SKM-1 treated with dmso at 0.1 percent for 144 hours (cell line): ENCODE measurements at regions not wholly inside any gene's neighbourhood (a gene's known extent, or its start where the extent isn't known, plus 50 kb on each side); places are given as distances from the start of the nearest gene placed in this dataset.
"Not testable (repeated sequence)": the region's sequence is repeated elsewhere in the genome, so short reads cannot be mapped to it uniquely, and the experiment has no call there.

ENCODE experiments used
- DNase-seq: peaks from one replicate; lab custom pipeline; 2025; ENCODE audit not compliant: unreplicated experiment; lab: John Stamatoyannopoulos, UW

- DNase-seq = no peak
These were observed 1403.1 kb downstream of the HACE1 start for GRCh38 chr6:103456652-103457051.

GRCh38 chr6:103455275-103455674 is 1404.4 kb downstream of the HACE1 start:
- DNase-seq = no peak

- DNase-seq = no peak
These were observed 1450.2 kb downstream of the HACE1 start for GRCh38 chr6:103409475-103409874.

GRCh38 chr6:103405321-103405720 is 1454.4 kb downstream of the HACE1 start:
- no peak for DNase-seq

GRCh38 chr6:103404799-103405198 is 1454.9 kb downstream of the HACE1 start:
- DNase-seq = no peak

- DNase-seq = no peak
These were observed 1463.0 kb downstream of the HACE1 start for GRCh38 chr6:103396768-103397167.

- no peak for DNase-seq
These were observed 1480.4 kb downstream of the HACE1 start for GRCh38 chr6:103379272-103379671.

GRCh38 chr6:103367212-103367611 is 1492.5 kb downstream of the HACE1 start:
- no peak for DNase-seq

GRCh38 chr6:103356531-103356930 is 1503.2 kb downstream of the HACE1 start:
- DNase-seq = no peak

GRCh38 chr6:103344554-103345163 is 1515.1 kb downstream of the HACE1 start:
- DNase-seq = no peak

- DNase-seq = no peak
These were observed 1524.3 kb downstream of the HACE1 start for GRCh38 chr6:103335412-103335811.

- no peak for DNase-seq
These were observed 1532.7 kb downstream of the HACE1 start for GRCh38 chr6:103326760-103327757.

GRCh38 chr6:103313432-103313831 is 1546.3 kb downstream of the HACE1 start:
- no peak for DNase-seq

- not testable (repeated sequence) for DNase-seq
These were observed 1565.3 kb downstream of the HACE1 start for GRCh38 chr6:103294376-103294775.

- no peak for DNase-seq
These were observed 1574.9 kb downstream of the HACE1 start for GRCh38 chr6:103284835-103285234.

- DNase-seq = no peak
These were observed 1579.3 kb downstream of the HACE1 start for GRCh38 chr6:103280417-103280816.

- no peak for DNase-seq
These were observed 1581.8 kb downstream of the HACE1 start for GRCh38 chr6:103277936-103278335.

GRCh38 chr6:103273048-103273447 is 1586.7 kb downstream of the HACE1 start:
- DNase-seq = peak; percentile 29

GRCh38 chr6:103269581-103269980 is 1590.1 kb downstream of the HACE1 start:
- no peak for DNase-seq

GRCh38 chr6:103268335-103268734 is 1591.4 kb downstream of the HACE1 start:
- DNase-seq = no peak

GRCh38 chr6:103264020-103264419 is 1595.7 kb downstream of the HACE1 start:
- DNase-seq = no peak

- DNase-seq = no peak
These were observed 1604.6 kb downstream of the HACE1 start for GRCh38 chr6:103255132-103255531.
